Ecto neural progenitor cell (in vitro differentiated cells): ENCODE measurements at regions not wholly inside any gene's neighbourhood (a gene's known extent, or its start where the extent isn't known, plus 50 kb on each side); places are given as distances from the start of the nearest gene placed in this dataset.
"Not testable (repeated sequence)": the region's sequence is repeated elsewhere in the genome, so short reads cannot be mapped to it uniquely, and the experiment has no call there.

Source experiments
- DNase-seq: peaks from one replicate; pipeline ENCODE4 v3.0.0-alpha.2; 2018; ENCODE audit warnings: low spot score

DNA sequence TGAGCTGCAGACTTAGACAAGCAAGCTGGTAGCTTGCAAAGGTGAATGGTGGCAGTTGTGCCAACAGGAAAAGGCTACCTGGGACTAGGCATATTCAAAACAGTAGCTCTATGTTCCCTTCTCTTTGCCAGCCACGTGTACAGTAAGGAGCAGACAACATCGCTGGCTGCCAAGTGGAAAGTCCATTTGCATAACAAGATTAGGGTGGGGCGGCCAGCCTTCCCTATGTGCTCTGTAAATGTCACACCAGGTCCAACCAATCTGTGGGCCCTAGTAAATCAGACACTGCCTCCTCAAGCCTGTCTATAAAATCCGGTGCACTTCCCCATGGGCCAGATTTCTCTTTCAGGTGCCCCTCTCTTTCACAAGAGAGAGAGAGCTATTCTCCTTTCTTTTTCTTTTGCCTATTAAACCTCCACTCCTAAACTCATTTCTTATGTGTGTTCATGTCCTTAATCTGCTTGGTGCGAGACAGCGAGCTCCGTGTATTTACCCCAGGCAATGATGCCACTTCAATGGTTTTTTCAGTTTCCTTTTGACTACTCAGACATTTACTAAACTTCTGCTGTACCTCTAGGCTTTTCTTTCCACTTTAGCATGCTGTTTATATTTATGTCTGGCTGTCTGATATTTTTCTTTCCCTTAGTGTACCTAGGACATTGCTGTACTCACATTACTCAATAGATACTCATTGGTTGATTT, 297.4 kb upstream of the GCFC2 start:
- peak; percentile 55 for DNase-seq

DNA sequence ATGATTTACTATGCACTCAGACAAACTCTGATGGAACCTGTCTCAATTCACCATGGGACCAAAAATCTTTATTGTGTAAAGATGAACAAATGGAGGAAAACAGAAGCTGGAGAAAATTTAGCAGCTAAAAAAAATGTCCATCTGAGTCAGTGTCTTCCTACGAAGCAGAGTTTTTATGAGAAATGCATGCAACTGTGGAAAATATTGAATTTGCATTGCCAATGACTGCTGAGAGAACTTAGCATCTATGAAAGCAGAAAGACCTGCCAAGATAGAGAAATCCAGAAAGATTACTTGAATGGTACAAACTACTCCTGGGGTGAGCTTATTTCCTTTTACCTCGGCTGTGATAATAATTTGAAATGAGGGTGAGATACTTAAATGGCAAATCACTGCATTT, 289.7 kb upstream of the GCFC2 start:
- DNase-seq = no peak

DNA sequence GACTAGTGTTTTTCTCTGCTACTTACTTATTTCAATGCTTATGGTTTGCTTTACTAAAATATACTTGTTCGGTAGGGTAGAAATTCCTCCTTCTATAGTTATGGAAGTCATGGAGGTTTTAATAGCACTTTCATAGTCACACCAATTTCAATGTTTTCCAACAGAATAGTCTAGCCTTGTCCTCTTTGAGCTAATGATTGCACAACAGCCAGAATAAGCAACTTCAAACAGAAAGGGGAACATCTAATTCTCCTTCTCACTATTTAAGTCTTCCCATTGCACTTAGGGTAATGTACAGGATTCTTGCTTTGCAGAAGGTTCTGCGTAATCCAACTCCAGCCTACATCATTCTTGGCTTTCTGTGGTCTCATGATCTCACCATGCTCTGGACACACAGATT, 287.7 kb upstream of the GCFC2 start:
- DNase-seq = no peak

GRCh38 chr2:75994759-75995158, 284.0 kb upstream of the GCFC2 start:
- no peak for DNase-seq

DNA sequence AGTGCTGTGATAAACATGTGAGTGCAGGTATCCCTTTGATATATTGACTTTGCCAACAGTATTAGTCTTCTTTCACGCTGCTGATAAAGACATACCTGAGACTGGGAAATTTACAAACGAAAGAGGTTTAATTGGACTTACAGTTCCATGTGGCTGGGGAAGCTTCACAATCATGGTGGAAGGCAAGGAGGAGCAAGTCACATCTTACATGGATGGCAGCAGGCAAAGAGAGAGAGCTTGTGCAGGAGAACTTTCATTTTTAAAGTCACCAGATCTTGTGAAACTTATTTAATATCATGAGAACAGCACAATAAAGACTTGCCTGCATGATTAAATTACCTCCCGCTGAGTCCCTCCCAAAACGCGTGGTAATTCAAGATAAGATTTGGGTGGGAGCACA, 277.9 kb upstream of the GCFC2 start:
- DNase-seq = not testable (repeated sequence)

- DNase-seq = no peak
These were observed 275.9 kb upstream of the GCFC2 start for GRCh38 chr2:75986617-75987016.

DNA sequence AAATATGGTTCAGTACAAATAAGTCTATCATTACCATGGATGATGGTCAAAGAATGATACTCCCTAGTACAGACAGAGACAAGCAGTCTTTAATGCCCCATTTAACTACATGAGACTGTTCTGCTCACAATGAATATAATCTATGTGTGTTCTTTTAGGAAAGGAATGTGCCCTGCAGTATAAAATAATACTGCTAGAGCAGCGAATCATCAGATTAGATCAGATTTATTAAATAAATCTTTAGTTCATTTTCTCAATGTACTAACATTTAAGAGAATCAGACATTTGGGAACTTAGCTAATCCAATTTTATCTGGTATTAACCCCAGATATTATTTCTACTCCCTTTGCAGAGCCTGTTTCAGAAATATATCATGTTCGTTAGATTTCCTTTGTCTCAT, 272.0 kb upstream of the GCFC2 start:
- DNase-seq = no peak

DNA sequence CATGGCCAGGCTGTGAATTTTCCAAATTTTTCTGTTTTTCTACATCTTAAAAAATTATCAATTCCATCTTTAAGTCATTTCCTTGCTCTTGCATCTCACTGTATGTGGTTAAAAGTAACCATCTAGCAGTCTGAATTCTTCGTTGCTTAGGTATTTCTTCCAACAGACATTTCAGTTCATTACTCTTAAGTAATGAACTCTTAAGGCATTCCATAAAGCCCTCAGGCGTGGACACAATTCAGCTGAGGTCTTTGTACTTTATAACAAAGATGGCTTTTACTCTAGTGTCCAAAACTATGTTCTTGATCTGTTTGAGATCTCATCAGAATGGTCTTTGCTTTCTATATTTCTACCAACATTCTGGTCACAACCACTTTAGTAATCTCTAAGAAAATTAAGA, 253.9 kb upstream of the GCFC2 start:
- DNase-seq = no peak

GRCh38 chr2:75960472-75961009, 249.8 kb upstream of the GCFC2 start:
- DNase-seq = no peak

GRCh38 chr2:75959724-75960471, 249.2 kb upstream of the GCFC2 start:
- no peak for DNase-seq

- no peak for DNase-seq
These were observed 244.0 kb upstream of the GCFC2 start for GRCh38 chr2:75954761-75955160.

DNA sequence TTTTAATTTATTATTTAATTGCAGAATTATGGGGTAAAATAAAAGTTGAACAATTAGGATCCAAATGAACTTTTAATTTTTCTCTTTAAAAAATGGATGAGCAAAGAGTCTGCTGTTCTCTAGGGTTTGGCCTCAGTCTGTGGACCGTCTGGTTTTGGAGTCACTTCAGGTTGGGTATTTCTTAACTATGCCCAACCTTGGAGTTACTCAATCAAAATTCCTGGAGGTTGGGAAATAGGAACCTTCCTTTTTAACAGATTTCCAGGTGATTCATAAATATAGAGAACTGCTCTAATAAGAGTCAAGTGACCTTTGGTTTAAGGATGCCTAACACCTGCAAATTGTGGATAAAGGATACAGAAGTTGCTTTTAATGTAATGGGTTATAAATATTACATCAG, 241.5 kb upstream of the GCFC2 start:
- DNase-seq = no peak

GRCh38 chr2:75949385-75950030, 238.8 kb upstream of the GCFC2 start:
- no peak for DNase-seq

DNA sequence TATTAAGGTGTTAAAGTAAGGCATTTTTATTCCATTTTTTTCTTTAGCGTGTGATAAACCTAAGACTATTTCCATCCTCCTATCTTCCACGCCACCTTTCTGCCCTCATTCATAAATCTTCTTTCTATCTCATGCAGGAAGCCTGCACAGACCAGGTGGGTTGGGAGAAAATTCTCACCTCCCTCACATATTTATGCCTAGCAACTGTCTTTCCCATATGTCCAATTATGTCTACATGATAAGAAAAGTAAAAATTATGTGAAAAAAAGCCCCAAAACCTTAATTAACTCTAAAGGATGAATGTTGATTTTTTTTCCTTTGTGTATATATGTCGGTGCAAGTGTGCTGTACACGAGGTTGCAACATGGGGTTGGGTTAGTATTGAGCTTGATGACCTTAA, 225.6 kb upstream of the GCFC2 start:
- no peak for DNase-seq

DNA sequence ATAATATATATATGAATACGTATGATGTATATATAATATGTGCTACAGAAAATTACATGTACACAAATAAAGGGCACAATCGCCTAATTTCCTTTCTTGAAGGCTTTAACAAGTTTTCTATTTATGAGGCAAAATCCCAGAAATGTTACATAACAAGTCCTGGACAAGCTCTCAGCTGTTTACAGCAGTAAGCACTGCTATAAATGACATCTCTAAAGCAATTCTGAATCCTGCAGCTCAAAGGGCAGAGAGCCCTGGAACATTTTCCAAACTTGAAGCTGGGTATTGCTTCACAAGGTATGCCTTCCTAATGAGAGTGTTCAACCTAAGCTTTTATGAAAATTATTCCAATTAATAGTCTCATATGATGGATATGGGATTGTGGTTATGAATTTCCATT, 222.3 kb upstream of the GCFC2 start:
- DNase-seq = no peak

DNA sequence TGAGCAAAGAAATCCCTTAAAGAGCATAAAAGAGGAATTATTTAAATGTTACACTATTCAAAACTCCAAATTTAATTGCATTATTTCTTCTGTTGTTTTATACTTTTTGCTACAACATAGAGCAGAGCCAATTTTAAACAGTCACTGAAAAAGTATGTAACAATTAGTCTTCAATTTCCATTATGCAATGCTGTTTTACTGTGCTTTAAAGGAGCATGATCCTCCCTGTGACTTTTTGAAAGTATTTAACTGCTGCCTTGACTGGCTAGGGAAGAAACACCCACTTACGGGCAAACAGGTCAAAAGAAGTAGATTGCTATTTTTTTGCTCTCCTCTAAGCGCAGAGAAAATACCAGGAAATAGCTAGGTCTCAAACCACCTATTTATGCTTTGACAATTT, 217.4 kb upstream of the GCFC2 start:
- DNase-seq = no peak

- DNase-seq = no peak
These were observed 214.8 kb upstream of the GCFC2 start for GRCh38 chr2:75925331-75926024.

- no peak for DNase-seq
These were observed 211.5 kb upstream of the GCFC2 start for GRCh38 chr2:75922191-75922590.

GRCh38 chr2:75920859-75921551, 210.3 kb upstream of the GCFC2 start:
- no peak for DNase-seq

GRCh38 chr2:75915851-75916634, 205.3 kb upstream of the GCFC2 start:
- DNase-seq = no peak

- peak; percentile 56 for DNase-seq
These were observed 186.2 kb upstream of the GCFC2 start for GRCh38 chr2:75896779-75897366.
